ENCODE measurements at regions not wholly inside any gene's neighbourhood (a gene's known extent, or its start where the extent isn't known, plus 50 kb on each side); places are given as distances from the start of the nearest gene placed in this dataset.

DNA sequence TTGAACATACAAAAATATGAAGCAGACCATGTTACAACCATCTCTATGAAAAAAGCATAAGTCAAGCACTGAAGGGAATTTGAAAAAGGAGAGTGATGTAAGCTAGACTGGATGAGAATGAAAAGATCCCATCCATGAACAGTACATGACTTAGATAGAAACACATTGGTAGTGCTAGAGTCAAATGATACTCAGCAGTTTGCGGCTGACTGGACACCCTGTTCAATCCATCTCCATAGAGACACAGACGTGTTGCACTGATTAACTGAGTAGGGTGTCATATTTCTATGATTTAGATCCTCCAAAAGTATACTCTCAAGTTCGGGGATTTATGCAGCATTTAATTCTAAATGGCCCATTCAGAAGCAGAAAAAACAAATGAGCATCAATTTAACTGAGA, 674.3 kb upstream of the NRXN1 start:
- intact Hi-C loops (cut with micrococcal nuclease) = no loop called here

DNA sequence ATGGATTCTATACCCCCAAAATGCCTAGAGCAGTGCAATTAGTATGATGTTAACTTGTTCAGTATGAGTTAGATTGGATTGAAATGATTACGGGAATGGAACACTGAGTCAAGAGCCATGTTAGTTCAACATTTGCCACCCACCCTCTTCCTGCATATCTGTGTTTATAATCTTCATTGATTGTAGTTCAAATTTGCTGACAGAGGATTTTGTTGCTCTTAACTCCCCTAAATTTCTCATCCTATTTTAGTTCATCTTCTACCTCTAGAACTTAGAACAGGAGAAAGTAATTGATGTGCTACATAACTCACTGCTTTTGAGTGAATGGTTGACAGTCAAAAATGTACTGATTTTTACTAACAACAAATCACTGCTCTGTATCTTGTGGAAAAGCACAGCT, 673.5 kb upstream of the NRXN1 start:
- DNase-seq (ENCODE audit: unreplicated experiment) = no peak
- Mint-ChIP-seq H3K9me3 (ENCODE audit: unreplicated experiment) (no peaks in the 10 kb centered on the region), H3K4me3 (ENCODE audit: unreplicated experiment) (no peak overlapping the region), H3K36me3 (ENCODE audit: insufficient read depth, unreplicated experiment) (no peaks in the 10 kb centered on the region), H3K27me3 (ENCODE audit: insufficient read depth, unreplicated experiment) (no peaks in the 10 kb centered on the region), H3K27ac (ENCODE audit: low read depth, unreplicated experiment) (no peak overlapping the region), H3K4me1 (ENCODE audit: insufficient read depth, unreplicated experiment) (no peaks in the 10 kb centered on the region)
- intact Hi-C loops (cut with micrococcal nuclease) = no loop called here
- BruUV-seq (replicated peaks) = no TSS peak
- CTCF ChIA-PET = no interaction called here
- POLR2A ChIA-PET = no interaction called here
- TF ChIP-seq, protein P1, sequence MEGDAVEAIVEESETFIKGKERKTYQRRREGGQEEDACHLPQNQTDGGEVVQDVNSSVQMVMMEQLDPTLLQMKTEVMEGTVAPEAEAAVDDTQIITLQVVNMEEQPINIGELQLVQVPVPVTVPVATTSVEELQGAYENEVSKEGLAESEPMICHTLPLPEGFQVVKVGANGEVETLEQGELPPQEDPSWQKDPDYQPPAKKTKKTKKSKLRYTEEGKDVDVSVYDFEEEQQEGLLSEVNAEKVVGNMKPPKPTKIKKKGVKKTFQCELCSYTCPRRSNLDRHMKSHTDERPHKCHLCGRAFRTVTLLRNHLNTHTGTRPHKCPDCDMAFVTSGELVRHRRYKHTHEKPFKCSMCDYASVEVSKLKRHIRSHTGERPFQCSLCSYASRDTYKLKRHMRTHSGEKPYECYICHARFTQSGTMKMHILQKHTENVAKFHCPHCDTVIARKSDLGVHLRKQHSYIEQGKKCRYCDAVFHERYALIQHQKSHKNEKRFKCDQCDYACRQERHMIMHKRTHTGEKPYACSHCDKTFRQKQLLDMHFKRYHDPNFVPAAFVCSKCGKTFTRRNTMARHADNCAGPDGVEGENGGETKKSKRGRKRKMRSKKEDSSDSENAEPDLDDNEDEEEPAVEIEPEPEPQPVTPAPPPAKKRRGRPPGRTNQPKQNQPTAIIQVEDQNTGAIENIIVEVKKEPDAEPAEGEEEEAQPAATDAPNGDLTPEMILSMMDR (IDR thresholded peaks at IDR 0.05; ENCODE audit: unreplicated experiment) = no peak

More for the DNA sequence above, 674.3 kb upstream of the NRXN1 start:
- POLR2A ChIA-PET = no interaction called here
- H3K36me3 Mint-ChIP-seq (ENCODE audit: insufficient read depth, unreplicated experiment) = no peaks in the 10 kb centered on the region
- H3K27ac Mint-ChIP-seq (ENCODE audit: low read depth, unreplicated experiment) = no peak overlapping the region
- TF ChIP-seq, protein P1 (IDR thresholded peaks at IDR 0.05; ENCODE audit: unreplicated experiment) = no peak
- H3K9me3 Mint-ChIP-seq (ENCODE audit: unreplicated experiment) = no peaks in the 10 kb centered on the region
- BruUV-seq (replicated peaks) = no TSS peak
- H3K4me3 Mint-ChIP-seq (ENCODE audit: unreplicated experiment) = no peak overlapping the region
- no peaks in the 10 kb centered on the region for H3K27me3 Mint-ChIP-seq (ENCODE audit: insufficient read depth, unreplicated experiment)
- CTCF ChIA-PET = no interaction called here
- no peaks in the 10 kb centered on the region for H3K4me1 Mint-ChIP-seq (ENCODE audit: insufficient read depth, unreplicated experiment)
- no peak for DNase-seq (ENCODE audit: unreplicated experiment)

DNA sequence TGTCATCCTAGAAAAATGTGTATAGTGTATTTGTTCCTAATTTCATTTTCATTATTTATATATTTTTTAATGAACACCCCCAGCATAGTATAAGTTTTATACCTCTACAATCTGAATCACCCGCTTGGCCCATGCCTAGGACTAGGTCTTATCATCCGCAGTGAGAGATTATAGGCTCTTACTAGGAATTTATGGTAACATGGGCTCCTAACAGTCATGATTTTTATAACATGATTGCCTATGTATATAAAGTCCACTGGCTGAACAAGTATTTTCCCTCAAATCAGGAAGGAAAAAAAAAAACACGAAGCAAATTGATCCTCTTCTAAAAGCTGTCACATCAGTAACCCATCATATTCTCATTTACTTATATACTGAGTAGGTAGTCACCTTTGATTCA, 666.1 kb upstream of the NRXN1 start:
- DNase-seq (ENCODE audit: unreplicated experiment) = no peak

DNA sequence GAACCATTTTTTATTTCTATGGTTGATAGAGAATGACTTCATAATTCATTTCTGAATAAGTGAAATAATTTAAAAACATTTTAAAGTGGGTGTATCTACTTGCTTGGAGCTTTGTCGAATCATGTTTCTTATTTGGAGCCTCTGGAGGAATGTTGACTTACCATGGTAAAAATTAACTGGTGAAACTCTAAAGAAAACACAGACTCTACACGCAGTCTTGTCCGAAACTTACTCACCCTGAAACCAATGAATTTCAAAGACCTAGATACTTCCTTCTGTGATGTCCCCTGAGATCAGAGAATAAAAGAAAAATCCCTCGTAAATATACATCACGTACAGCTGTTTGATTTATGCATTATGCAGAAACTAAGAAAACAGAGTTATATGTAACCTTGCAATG, 665.2 kb upstream of the NRXN1 start:
- no peaks in the 10 kb centered on the region for H3K4me1 Mint-ChIP-seq (ENCODE audit: insufficient read depth, unreplicated experiment)
- no TSS peak for BruUV-seq (replicated peaks)
- ChIA-PET CTCF (interaction anchor here (0.7 kb wide), 2 partner anchors 42 to 821 kb away, joined by 3 to 4 read pairs; no protein-coding TSS in a partner anchor), POLR2A (no interaction called here)
- no peak for DNase-seq (ENCODE audit: unreplicated experiment)
- TF ChIP-seq, protein P1 (IDR thresholded peaks at IDR 0.05; ENCODE audit: unreplicated experiment) = no peak
- H3K9me3 Mint-ChIP-seq (ENCODE audit: unreplicated experiment) = no peaks in the 10 kb centered on the region
- no peak overlapping the region for H3K4me3 Mint-ChIP-seq (ENCODE audit: unreplicated experiment)
- H3K27me3 Mint-ChIP-seq (ENCODE audit: insufficient read depth, unreplicated experiment) = no peaks in the 10 kb centered on the region
- no peak overlapping the region for H3K27ac Mint-ChIP-seq (ENCODE audit: low read depth, unreplicated experiment)
- intact Hi-C loops (cut with micrococcal nuclease) = no loop called here
- no peaks in the 10 kb centered on the region for H3K36me3 Mint-ChIP-seq (ENCODE audit: insufficient read depth, unreplicated experiment)

More for the DNA sequence above, 666.1 kb upstream of the NRXN1 start:
- TF ChIP-seq, protein P1 (IDR thresholded peaks at IDR 0.05; ENCODE audit: unreplicated experiment) = no peak
- intact Hi-C loops (cut with micrococcal nuclease) = no loop called here
- H3K9me3 Mint-ChIP-seq (ENCODE audit: unreplicated experiment) = no peaks in the 10 kb centered on the region
- POLR2A ChIA-PET = no interaction called here
- no TSS peak for BruUV-seq (replicated peaks)
- H3K36me3 Mint-ChIP-seq (ENCODE audit: insufficient read depth, unreplicated experiment) = no peaks in the 10 kb centered on the region
- H3K4me3 Mint-ChIP-seq (ENCODE audit: unreplicated experiment) = no peak overlapping the region
- CTCF ChIA-PET = interaction anchor here (0.7 kb wide), 2 partner anchors 42 to 822 kb away, joined by 3 to 4 read pairs; no protein-coding TSS in a partner anchor
- no peaks in the 10 kb centered on the region for H3K27me3 Mint-ChIP-seq (ENCODE audit: insufficient read depth, unreplicated experiment)
- H3K27ac Mint-ChIP-seq (ENCODE audit: low read depth, unreplicated experiment) = no peak overlapping the region
- H3K4me1 Mint-ChIP-seq (ENCODE audit: insufficient read depth, unreplicated experiment) = no peaks in the 10 kb centered on the region
